ENCODE measurements at regions not wholly inside any gene's neighbourhood (a gene's known extent, or its start where the extent isn't known, plus 50 kb on each side); places are given as distances from the start of the nearest gene placed in this dataset.

- TF ChIP-seq ETV6 (conservative IDR thresholded peaks at IDR 0.05 in 1 of 2, IDR thresholded peaks at IDR 0.05 in 1 of 2; ENCODE audit: borderline replicate concordance in 1 of 2, low read depth in 1 of 2): no peak
- no peak for TF ChIP-seq ZBTB40 (IDR thresholded peaks at IDR 0.05; ENCODE audit: borderline replicate concordance)
- no peak for TF ChIP-seq CHD1 (IDR thresholded peaks at IDR 0.05; ENCODE audit: low read depth, low read length)
- TF ChIP-seq NBN (IDR thresholded peaks at IDR 0.05): no peak
- no peak for TF ChIP-seq SMC3 (IDR thresholded peaks at IDR 0.05; ENCODE audit: borderline replicate concordance, low read length)
- no peak for TF ChIP-seq POLR2AphosphoS5 (IDR thresholded peaks at IDR 0.05; ENCODE audit: low read length)
- no peak for TF ChIP-seq SIN3A (IDR thresholded peaks at IDR 0.05; ENCODE audit: low read depth, low read length)
- no peak for TF ChIP-seq E2F4 (IDR thresholded peaks at IDR 0.05; ENCODE audit: low read depth, low read length)
- TF ChIP-seq SMARCA5 (IDR thresholded peaks at IDR 0.05): no peak
- no peak for TF ChIP-seq RAD51 (IDR thresholded peaks at IDR 0.05)
- no peak for TF ChIP-seq SMAD5 (IDR thresholded peaks at IDR 0.05; ENCODE audit: low read depth)
Measured at GRCh38 chr20:56723331-56723730, 94.2 kb downstream of the TFAP2C start.
